GM18909 (cell line): ENCODE measurements at regions not wholly inside any gene's neighbourhood (a gene's known extent, or its start where the extent isn't known, plus 50 kb on each side); places are given as distances from the start of the nearest gene placed in this dataset.
"Not testable (repeated sequence)": the region's sequence is repeated elsewhere in the genome, so short reads cannot be mapped to it uniquely, and the experiment has no call there.

Experiments
- ATAC-seq: cut with Tn5 transposase; IDR thresholded peaks from one replicate; pipeline ENCODE4 v1.9.1; 2021; ENCODE audit warnings: mild to moderate bottlenecking; ENCODE audit not compliant: unreplicated experiment, poor library complexity

- no peak for ATAC-seq
These were observed 1569.0 kb upstream of the FLRT2 start for GRCh38 chr14:83960832-83961512.

- ATAC-seq: no peak
These were observed 1559.9 kb upstream of the FLRT2 start for GRCh38 chr14:83969998-83970397.

GRCh38 chr14:83972631-83973030, 1557.3 kb upstream of the FLRT2 start:
- no peak for ATAC-seq

GRCh38 chr14:83974647-83975163, 1555.2 kb upstream of the FLRT2 start:
- ATAC-seq: no peak

- no peak for ATAC-seq
These were observed 1554.5 kb upstream of the FLRT2 start for GRCh38 chr14:83975435-83975834.

GRCh38 chr14:83975841-83976770, 1553.8 kb upstream of the FLRT2 start:
- ATAC-seq: no peak

GRCh38 chr14:83977583-83977982, 1552.4 kb upstream of the FLRT2 start:
- ATAC-seq: no peak

GRCh38 chr14:83981676-83982258, 1548.2 kb upstream of the FLRT2 start:
- ATAC-seq: not testable (repeated sequence)

- no peak for ATAC-seq
These were observed 1541.7 kb upstream of the FLRT2 start for GRCh38 chr14:83988275-83988674.

GRCh38 chr14:83991666-83992065, 1538.3 kb upstream of the FLRT2 start:
- ATAC-seq: no peak

GRCh38 chr14:83992857-83993256, 1537.1 kb upstream of the FLRT2 start:
- ATAC-seq: no peak

GRCh38 chr14:83993545-83993944, 1536.4 kb upstream of the FLRT2 start:
- no peak for ATAC-seq

- ATAC-seq: no peak
These were observed 1535.9 kb upstream of the FLRT2 start for GRCh38 chr14:83994020-83994419.

- no peak for ATAC-seq
These were observed 1528.9 kb upstream of the FLRT2 start for GRCh38 chr14:84001023-84001422.

GRCh38 chr14:84003346-84003745, 1526.6 kb upstream of the FLRT2 start:
- no peak for ATAC-seq

GRCh38 chr14:84006643-84007155, 1523.2 kb upstream of the FLRT2 start:
- ATAC-seq: no peak

GRCh38 chr14:84013424-84013823, 1516.5 kb upstream of the FLRT2 start:
- no peak for ATAC-seq

GRCh38 chr14:84017495-84017894, 1512.4 kb upstream of the FLRT2 start:
- no peak for ATAC-seq

- no peak for ATAC-seq
These were observed 1508.5 kb upstream of the FLRT2 start for GRCh38 chr14:84021433-84021832.

- no peak for ATAC-seq
These were observed 1505.6 kb upstream of the FLRT2 start for GRCh38 chr14:84024231-84024820.
